ENCODE measurements at regions not wholly inside any gene's neighbourhood (a gene's known extent, or its start where the extent isn't known, plus 50 kb on each side); places are given as distances from the start of the nearest gene placed in this dataset.

- Mint-ChIP-seq H3K4me3 (ENCODE audit: unreplicated experiment) (no peak overlapping the region), H3K27me3 (ENCODE audit: unreplicated experiment) (peaks cover 4% of the 10 kb centered on the region)
Observed at GRCh38 chr5:88390481-88390880, 121.8 kb upstream of the TMEM161B start.

GRCh38 chr5:88390096-88390441 lies 121.4 kb upstream of the TMEM161B start:
- no peaks in the 10 kb centered on the region for H3K9me3 Mint-ChIP-seq (ENCODE audit: unreplicated experiment)
- no peaks in the 10 kb centered on the region for H3K4me1 Mint-ChIP-seq (ENCODE audit: unreplicated experiment)

More at GRCh38 chr5:88390481-88390880, 121.8 kb upstream of the TMEM161B start:
- TF ChIP-seq CTCF (IDR thresholded peaks at IDR 0.05) = no peak
- no peak overlapping the region for H3K27ac Mint-ChIP-seq (ENCODE audit: unreplicated experiment)
- H3K4me1 Mint-ChIP-seq (ENCODE audit: unreplicated experiment) = no peaks in the 10 kb centered on the region
- H3K36me3 Mint-ChIP-seq (ENCODE audit: unreplicated experiment) = no peaks in the 10 kb centered on the region
- no peak for DNase-seq (ENCODE audit: extremely low spot score, unreplicated experiment)
- H3K9me3 Mint-ChIP-seq (ENCODE audit: unreplicated experiment) = no peaks in the 10 kb centered on the region

GRCh38 chr5:88389338-88390095 lies 120.9 kb upstream of the TMEM161B start:
- Mint-ChIP-seq H3K36me3 (ENCODE audit: unreplicated experiment) (no peaks in the 10 kb centered on the region), H3K9me3 (ENCODE audit: unreplicated experiment) (no peaks in the 10 kb centered on the region), H3K4me1 (ENCODE audit: unreplicated experiment) (no peaks in the 10 kb centered on the region), H3K27me3 (ENCODE audit: unreplicated experiment) (peaks cover 2% of the 10 kb centered on the region), H3K27ac (ENCODE audit: unreplicated experiment) (no peak overlapping the region), H3K4me3 (ENCODE audit: unreplicated experiment) (no peak overlapping the region)
- TF ChIP-seq CTCF (IDR thresholded peaks at IDR 0.05) = no peak
- no peak for DNase-seq (ENCODE audit: extremely low spot score, unreplicated experiment)

More at GRCh38 chr5:88390096-88390441, 121.4 kb upstream of the TMEM161B start:
- peaks cover 2% of the 10 kb centered on the region for H3K27me3 Mint-ChIP-seq (ENCODE audit: unreplicated experiment)
- no peak for DNase-seq (ENCODE audit: extremely low spot score, unreplicated experiment)
- H3K27ac Mint-ChIP-seq (ENCODE audit: unreplicated experiment) = no peak overlapping the region
- H3K4me3 Mint-ChIP-seq (ENCODE audit: unreplicated experiment) = no peak overlapping the region
- TF ChIP-seq CTCF (IDR thresholded peaks at IDR 0.05) = no peak
- no peaks in the 10 kb centered on the region for H3K36me3 Mint-ChIP-seq (ENCODE audit: unreplicated experiment)

GRCh38 chr5:88388476-88389337 lies 120.1 kb upstream of the TMEM161B start:
- Mint-ChIP-seq H3K4me1 (ENCODE audit: unreplicated experiment) (no peaks in the 10 kb centered on the region), H3K27ac (ENCODE audit: unreplicated experiment) (no peak overlapping the region), H3K36me3 (ENCODE audit: unreplicated experiment) (no peaks in the 10 kb centered on the region), H3K27me3 (ENCODE audit: unreplicated experiment) (peaks cover 2% of the 10 kb centered on the region), H3K9me3 (ENCODE audit: unreplicated experiment) (no peaks in the 10 kb centered on the region), H3K4me3 (ENCODE audit: unreplicated experiment) (no peak overlapping the region)
- no peak for DNase-seq (ENCODE audit: extremely low spot score, unreplicated experiment)
- TF ChIP-seq CTCF (IDR thresholded peaks at IDR 0.05) = no peak

GRCh38 chr5:88384886-88385285 lies 116.2 kb upstream of the TMEM161B start:
- H3K4me1 Mint-ChIP-seq (ENCODE audit: unreplicated experiment) = no peaks in the 10 kb centered on the region
- H3K4me3 Mint-ChIP-seq (ENCODE audit: unreplicated experiment) = no peak overlapping the region
- no peaks in the 10 kb centered on the region for H3K9me3 Mint-ChIP-seq (ENCODE audit: unreplicated experiment)
- H3K27ac Mint-ChIP-seq (ENCODE audit: unreplicated experiment) = no peak overlapping the region
- DNase-seq (ENCODE audit: extremely low spot score, unreplicated experiment) = no peak
- peaks cover 2% of the 10 kb centered on the region for H3K27me3 Mint-ChIP-seq (ENCODE audit: unreplicated experiment)
- no peak for TF ChIP-seq CTCF (IDR thresholded peaks at IDR 0.05)
- no peaks in the 10 kb centered on the region for H3K36me3 Mint-ChIP-seq (ENCODE audit: unreplicated experiment)
